ENCODE measurements at regions not wholly inside any gene's neighbourhood (a gene's known extent, or its start where the extent isn't known, plus 50 kb on each side); places are given as distances from the start of the nearest gene placed in this dataset.
"Not testable (repeated sequence)": the region's sequence is repeated elsewhere in the genome, so short reads cannot be mapped to it uniquely, and the experiment has no call there.

GRCh38 chr4:23105759-23106370 lies 413.1 kb downstream of the GBA3 start:
- no peak for TF ChIP-seq CTCF (IDR thresholded peaks at IDR 0.05; ENCODE audit: insufficient read depth, low read length)
- no peak for DNase-seq (ENCODE audit: low read depth)

DNA sequence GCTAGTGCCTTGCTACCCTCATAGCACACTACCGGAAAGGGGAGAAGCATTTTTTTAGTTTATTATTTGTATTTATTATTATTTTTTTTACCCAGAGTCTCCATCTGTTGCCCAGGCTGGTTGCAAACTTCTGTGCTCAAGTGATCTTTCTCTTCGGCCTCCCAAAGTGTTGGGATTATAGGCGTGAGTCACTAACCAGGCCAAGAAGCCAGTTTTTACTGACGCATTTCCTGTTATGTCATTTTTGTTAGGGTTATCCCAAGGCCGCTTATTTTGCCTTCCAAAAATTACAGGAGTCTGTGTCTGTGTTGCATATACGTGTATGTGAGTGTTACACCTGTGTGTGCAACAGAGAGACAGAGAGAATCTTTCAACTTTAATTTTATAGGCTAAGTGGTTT lies 404.5 kb downstream of the GBA3 start:
- no peak for TF ChIP-seq CTCF (IDR thresholded peaks at IDR 0.05; ENCODE audit: insufficient read depth, low read length)
- no peak overlapping the region for H3K4me3 ChIP-seq (ENCODE audit: low read depth, low read length)
- DNase-seq (ENCODE audit: low read depth), result peak; percentile 57

More at GRCh38 chr4:23105759-23106370, 413.1 kb downstream of the GBA3 start:
- H3K4me3 ChIP-seq (ENCODE audit: low read depth, low read length), result no peak overlapping the region

GRCh38 chr4:23091711-23092110 lies 399.0 kb downstream of the GBA3 start:
- no peak overlapping the region for H3K4me3 ChIP-seq (ENCODE audit: low read depth, low read length)
- TF ChIP-seq CTCF (IDR thresholded peaks at IDR 0.05; ENCODE audit: insufficient read depth, low read length), result no peak
- no peak for DNase-seq (ENCODE audit: low read depth)

- no peak for TF ChIP-seq CTCF (IDR thresholded peaks at IDR 0.05; ENCODE audit: insufficient read depth, low read length)
- DNase-seq (ENCODE audit: low read depth), result no peak
- no peak overlapping the region for H3K4me3 ChIP-seq (ENCODE audit: low read depth, low read length)
Measured at GRCh38 chr4:23085249-23085568, 392.5 kb downstream of the GBA3 start.

DNA sequence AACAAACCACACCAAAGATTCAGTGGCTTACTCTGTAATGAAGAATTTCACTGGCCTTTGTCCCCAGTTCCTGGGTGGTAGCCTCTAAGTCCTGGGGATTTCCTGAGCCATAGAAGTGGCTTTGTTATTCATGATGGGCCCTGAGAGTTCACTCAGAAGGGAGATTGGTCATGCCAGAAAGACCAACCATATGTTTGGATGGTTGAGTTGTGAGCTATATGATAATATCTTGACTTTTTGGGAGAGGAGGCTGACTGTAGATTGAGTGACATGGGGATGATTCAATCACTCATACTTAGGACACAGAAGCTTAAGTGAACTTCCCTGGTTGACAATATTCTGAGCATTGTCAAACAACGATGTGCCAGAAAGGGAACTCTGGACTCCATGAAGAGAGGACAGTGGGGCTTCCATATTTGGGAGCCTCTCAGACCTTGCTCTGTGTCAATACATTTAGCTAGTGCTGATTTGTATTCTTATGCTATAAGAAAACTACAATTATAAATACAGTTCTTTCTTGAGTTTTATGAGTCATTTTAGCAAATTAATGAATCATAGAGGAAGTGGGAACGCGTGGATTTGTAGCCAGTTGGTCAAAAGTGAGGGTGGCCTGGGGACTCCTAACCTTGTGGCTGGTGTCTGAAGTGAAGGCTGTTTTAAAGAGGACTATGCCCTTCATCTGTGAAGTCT lies 392.0 kb downstream of the GBA3 start:
- no peak overlapping the region for H3K4me3 ChIP-seq (ENCODE audit: low read depth, low read length)
- TF ChIP-seq CTCF (IDR thresholded peaks at IDR 0.05; ENCODE audit: insufficient read depth, low read length), result no peak
- DNase-seq (ENCODE audit: low read depth), result no peak

GRCh38 chr4:23083391-23083790 lies 390.7 kb downstream of the GBA3 start:
- DNase-seq (ENCODE audit: low read depth), result no peak
- TF ChIP-seq CTCF (IDR thresholded peaks at IDR 0.05; ENCODE audit: insufficient read depth, low read length), result no peak
- H3K4me3 ChIP-seq (ENCODE audit: low read depth, low read length), result no peak overlapping the region

DNA sequence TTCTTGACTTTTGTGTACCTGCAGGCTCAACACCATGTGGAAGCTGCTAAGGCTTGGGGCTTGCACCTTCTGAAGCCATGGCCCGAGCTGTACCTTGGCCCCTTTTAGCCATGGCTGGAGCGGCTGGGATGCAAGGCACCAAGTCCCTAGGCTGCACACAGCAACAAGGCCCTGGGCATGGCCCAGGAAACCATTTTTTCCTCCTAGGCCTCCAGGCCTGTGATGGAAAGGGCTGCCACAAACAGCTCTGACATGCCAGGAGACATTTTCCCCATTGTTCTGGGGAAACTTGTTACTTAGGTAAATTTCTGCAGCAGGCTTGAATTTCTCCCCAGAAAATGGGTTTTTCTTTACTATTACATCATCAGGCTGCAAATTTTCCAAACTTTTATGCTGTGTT lies 387.4 kb downstream of the GBA3 start:
- not testable (repeated sequence) for H3K4me3 ChIP-seq (ENCODE audit: low read depth, low read length)

More for the DNA sequence above, 387.4 kb downstream of the GBA3 start:
- not testable (repeated sequence) for DNase-seq (ENCODE audit: low read depth)
